ENCODE measurements at regions not wholly inside any gene's neighbourhood (a gene's known extent, or its start where the extent isn't known, plus 50 kb on each side); places are given as distances from the start of the nearest gene placed in this dataset.
"Not testable (repeated sequence)": the region's sequence is repeated elsewhere in the genome, so short reads cannot be mapped to it uniquely, and the experiment has no call there.

- Mint-ChIP-seq H3K4me1 (no peaks in the 10 kb centered on the region), H3K9me3 (peaks cover 0 to 5% of the 10 kb centered on the region in 2 donors), H3K4me3 (no peak overlapping the region), H3K36me3 (no peaks in the 10 kb centered on the region), H3K27ac (no peak overlapping the region), H3K27me3 (no peaks in the 10 kb centered on the region)
- ATAC-seq (replicated peaks) (no peak), DNase-seq (no peak)
Measured at GRCh38 chr14:86799244-86799647, 1193.7 kb downstream of the GALC start.

- ATAC-seq (replicated peaks) (no peak), DNase-seq (no peak)
- no peaks in the 10 kb centered on the region for H3K27me3 Mint-ChIP-seq
- H3K9me3 Mint-ChIP-seq: peaks cover 0 to 4% of the 10 kb centered on the region in 2 donors
- H3K4me1 Mint-ChIP-seq: no peaks in the 10 kb centered on the region
- no peaks in the 10 kb centered on the region for H3K36me3 Mint-ChIP-seq
- no peak overlapping the region for H3K27ac Mint-ChIP-seq
- no peak overlapping the region for H3K4me3 Mint-ChIP-seq
Measured at GRCh38 chr14:86798330-86798729, 1194.7 kb downstream of the GALC start.

- H3K4me1 Mint-ChIP-seq: no peaks in the 10 kb centered on the region
- DNase-seq (no peak), ATAC-seq (replicated peaks) (no peak)
- no peak overlapping the region for H3K27ac Mint-ChIP-seq
- H3K9me3 Mint-ChIP-seq: peaks cover 0 to 2% of the 10 kb centered on the region in 2 donors
- H3K4me3 Mint-ChIP-seq: no peak overlapping the region
- H3K27me3 Mint-ChIP-seq: no peaks in the 10 kb centered on the region
- H3K36me3 Mint-ChIP-seq: no peaks in the 10 kb centered on the region
Measured at GRCh38 chr14:86797075-86797351, 1196.0 kb downstream of the GALC start.

- ATAC-seq (replicated peaks) (no peak), DNase-seq (no peak)
- Mint-ChIP-seq H3K9me3 (peaks cover 0 to 2% of the 10 kb centered on the region in 2 donors), H3K27me3 (no peaks in the 10 kb centered on the region), H3K36me3 (no peaks in the 10 kb centered on the region), H3K4me1 (no peaks in the 10 kb centered on the region), H3K4me3 (no peak overlapping the region), H3K27ac (no peak overlapping the region)
Measured at GRCh38 chr14:86796221-86797074, 1196.5 kb downstream of the GALC start.

- DNase-seq: no peak
- no peak overlapping the region for H3K27ac Mint-ChIP-seq
- H3K4me1 Mint-ChIP-seq: no peaks in the 10 kb centered on the region
- H3K9me3 Mint-ChIP-seq: peaks cover 0 to 2% of the 10 kb centered on the region in 2 donors
- no peaks in the 10 kb centered on the region for H3K36me3 Mint-ChIP-seq
- ATAC-seq (replicated peaks): no peak
- no peaks in the 10 kb centered on the region for H3K27me3 Mint-ChIP-seq
- H3K4me3 Mint-ChIP-seq: no peak overlapping the region
Measured at GRCh38 chr14:86794689-86795088, 1198.3 kb downstream of the GALC start.

- ATAC-seq (replicated peaks): no peak
- H3K4me3 Mint-ChIP-seq: no peak overlapping the region
- no peak overlapping the region for H3K27ac Mint-ChIP-seq
- H3K9me3 Mint-ChIP-seq: no peaks in the 10 kb centered on the region
- no peak for DNase-seq
- no peaks in the 10 kb centered on the region for H3K4me1 Mint-ChIP-seq
- H3K27me3 Mint-ChIP-seq: no peaks in the 10 kb centered on the region
- H3K36me3 Mint-ChIP-seq: no peaks in the 10 kb centered on the region
Measured at GRCh38 chr14:86790408-86791364, 1202.3 kb downstream of the GALC start.

- H3K4me3 Mint-ChIP-seq: no peak overlapping the region
- no peaks in the 10 kb centered on the region for H3K9me3 Mint-ChIP-seq
- H3K4me1 Mint-ChIP-seq: no peaks in the 10 kb centered on the region
- no peak for DNase-seq
- H3K27me3 Mint-ChIP-seq: no peaks in the 10 kb centered on the region
- H3K27ac Mint-ChIP-seq: no peak overlapping the region
- no peak for ATAC-seq (replicated peaks)
- no peaks in the 10 kb centered on the region for H3K36me3 Mint-ChIP-seq
Measured at GRCh38 chr14:86788224-86788623, 1204.8 kb downstream of the GALC start.

- DNase-seq: no peak
- H3K4me1 Mint-ChIP-seq: no peaks in the 10 kb centered on the region
Measured at GRCh38 chr14:86787717-86788116, 1205.3 kb downstream of the GALC start.

GRCh38 chr14:86782092-86782580 is 1210.8 kb downstream of the GALC start:
- no peak overlapping the region for H3K4me3 Mint-ChIP-seq
- no peak for DNase-seq
- H3K36me3 Mint-ChIP-seq: no peaks in the 10 kb centered on the region
- peaks cover 0 to 3% of the 10 kb centered on the region in 2 donors for H3K9me3 Mint-ChIP-seq
- ATAC-seq (replicated peaks): no peak
- no peaks in the 10 kb centered on the region for H3K27me3 Mint-ChIP-seq
- no peak overlapping the region for H3K27ac Mint-ChIP-seq
- no peaks in the 10 kb centered on the region for H3K4me1 Mint-ChIP-seq

More at GRCh38 chr14:86787717-86788116, 1205.3 kb downstream of the GALC start:
- Mint-ChIP-seq H3K9me3 (no peaks in the 10 kb centered on the region), H3K27me3 (no peaks in the 10 kb centered on the region), H3K4me3 (no peak overlapping the region), H3K36me3 (no peaks in the 10 kb centered on the region), H3K27ac (no peak overlapping the region)
- ATAC-seq (replicated peaks): no peak

GRCh38 chr14:86780876-86781510 is 1212.0 kb downstream of the GALC start:
- Mint-ChIP-seq H3K27ac (no peak overlapping the region), H3K36me3 (no peaks in the 10 kb centered on the region), H3K4me1 (no peaks in the 10 kb centered on the region), H3K9me3 (peaks cover 0 to 3% of the 10 kb centered on the region in 2 donors), H3K4me3 (no peak overlapping the region), H3K27me3 (no peaks in the 10 kb centered on the region)
- no peak for DNase-seq
- ATAC-seq (replicated peaks): no peak

GRCh38 chr14:86780461-86780860 is 1212.5 kb downstream of the GALC start:
- Mint-ChIP-seq H3K9me3 (peaks cover 0 to 3% of the 10 kb centered on the region in 2 donors), H3K27me3 (no peaks in the 10 kb centered on the region), H3K4me1 (no peaks in the 10 kb centered on the region), H3K27ac (no peak overlapping the region), H3K4me3 (no peak overlapping the region), H3K36me3 (no peaks in the 10 kb centered on the region)
- no peak for DNase-seq
- ATAC-seq (replicated peaks): no peak

GRCh38 chr14:86779416-86779815 is 1213.6 kb downstream of the GALC start:
- H3K4me1 Mint-ChIP-seq: no peaks in the 10 kb centered on the region
- H3K9me3 Mint-ChIP-seq: peaks cover 0 to 3% of the 10 kb centered on the region in 2 donors
- DNase-seq: no peak
- H3K4me3 Mint-ChIP-seq: no peak overlapping the region
- no peak overlapping the region for H3K27ac Mint-ChIP-seq
- no peaks in the 10 kb centered on the region for H3K36me3 Mint-ChIP-seq
- ATAC-seq (replicated peaks): no peak
- H3K27me3 Mint-ChIP-seq: no peaks in the 10 kb centered on the region

- H3K36me3 Mint-ChIP-seq: no peaks in the 10 kb centered on the region
- no peak overlapping the region for H3K27ac Mint-ChIP-seq
- ATAC-seq (replicated peaks) (no peak), DNase-seq (no peak)
- H3K27me3 Mint-ChIP-seq: no peaks in the 10 kb centered on the region
- no peaks in the 10 kb centered on the region for H3K4me1 Mint-ChIP-seq
- peaks cover 0 to 3% of the 10 kb centered on the region in 2 donors for H3K9me3 Mint-ChIP-seq
- H3K4me3 Mint-ChIP-seq: no peak overlapping the region
Measured at GRCh38 chr14:86777963-86778602, 1214.9 kb downstream of the GALC start.

- H3K27ac Mint-ChIP-seq; ATAC-seq (replicated peaks); H3K4me1 Mint-ChIP-seq; H3K4me3 Mint-ChIP-seq; H3K27me3 Mint-ChIP-seq; DNase-seq; H3K36me3 Mint-ChIP-seq; H3K9me3 Mint-ChIP-seq: not testable (repeated sequence)
Measured at GRCh38 chr14:86775896-86776295, 1217.1 kb downstream of the GALC start.
